D341Med (cell line): ENCODE measurements at regions not wholly inside any gene's neighbourhood (a gene's known extent, or its start where the extent isn't known, plus 50 kb on each side); places are given as distances from the start of the nearest gene placed in this dataset.
A peak's percentile ranks its signal among the peaks of the same experiment; 100 is the strongest.

Experiments used
- DNase-seq: peaks from one replicate; pipeline ENCODE4 v3.0.0; 2012; ENCODE audit warnings: low spot score

GRCh38 chr4:90007494-90008167 is 113.0 kb downstream of the MMRN1 start:
- DNase-seq: no peak

- no peak for DNase-seq
Measured at GRCh38 chr4:90012918-90013317, 114.3 kb upstream of the CCSER1 start.

GRCh38 chr4:90024519-90024918 is 102.7 kb upstream of the CCSER1 start:
- DNase-seq: no peak

GRCh38 chr4:90025248-90025647 is 101.9 kb upstream of the CCSER1 start:
- no peak for DNase-seq

GRCh38 chr4:90027565-90027964 is 99.6 kb upstream of the CCSER1 start:
- DNase-seq: no peak

- no peak for DNase-seq
Measured at GRCh38 chr4:90028460-90028859, 98.7 kb upstream of the CCSER1 start.

GRCh38 chr4:90030202-90030601 is 97.0 kb upstream of the CCSER1 start:
- DNase-seq: no peak

- DNase-seq: peak; percentile 36
Measured at GRCh38 chr4:90030953-90031352, 96.2 kb upstream of the CCSER1 start.

GRCh38 chr4:90039122-90039521 is 88.1 kb upstream of the CCSER1 start:
- DNase-seq: no peak

- no peak for DNase-seq
Measured at GRCh38 chr4:90051999-90052398, 75.2 kb upstream of the CCSER1 start.

- DNase-seq: no peak
Measured at GRCh38 chr4:90057091-90057490, 70.1 kb upstream of the CCSER1 start.

GRCh38 chr4:90060039-90060438 is 67.2 kb upstream of the CCSER1 start:
- no peak for DNase-seq

GRCh38 chr4:90061881-90062280 is 65.3 kb upstream of the CCSER1 start:
- no peak for DNase-seq

GRCh38 chr4:90064196-90064595 is 63.0 kb upstream of the CCSER1 start:
- DNase-seq: no peak

GRCh38 chr4:90069151-90069550 is 58.0 kb upstream of the CCSER1 start:
- no peak for DNase-seq

- DNase-seq: no peak
Measured at GRCh38 chr4:90071289-90072235, 55.6 kb upstream of the CCSER1 start.

- DNase-seq: no peak
Measured at GRCh38 chr4:90074322-90074886, 52.8 kb upstream of the CCSER1 start.
